ENCODE measurements at regions not wholly inside any gene's neighbourhood (a gene's known extent, or its start where the extent isn't known, plus 50 kb on each side); places are given as distances from the start of the nearest gene placed in this dataset.

GRCh38 chr10:130244031-130244927 lies 108.1 kb downstream of the GLRX3 start:
- no peak for TF ChIP-seq CTCF (IDR thresholded peaks at IDR 0.05)
- no peak for TF ChIP-seq POLR2A (IDR thresholded peaks at IDR 0.05)
- TF ChIP-seq EP300 (IDR thresholded peaks at IDR 0.05) = no peak

Measured in ovary (tissue), 3 donors.